ENCODE measurements at regions not wholly inside any gene's neighbourhood (a gene's known extent, or its start where the extent isn't known, plus 50 kb on each side); places are given as distances from the start of the nearest gene placed in this dataset.

GRCh38 chr4:65951177-65951576 lies 280.9 kb upstream of the EPHA5 start:
- TF ChIP-seq CTCF (conservative IDR thresholded peaks at IDR 0.05; ENCODE audit: low read depth, low read length): no peak
- no peak for DNase-seq (ENCODE audit: low read depth)
- H3K4me3 ChIP-seq (ENCODE audit: low read length): no peak overlapping the region

GRCh38 chr4:65943076-65943475 lies 272.8 kb upstream of the EPHA5 start:
- no peak overlapping the region for H3K4me3 ChIP-seq (ENCODE audit: low read length)
- TF ChIP-seq CTCF (conservative IDR thresholded peaks at IDR 0.05; ENCODE audit: low read depth, low read length): peak; percentile 49
- DNase-seq (ENCODE audit: low read depth): peak; percentile 92

- no peak for TF ChIP-seq CTCF (conservative IDR thresholded peaks at IDR 0.05; ENCODE audit: low read depth, low read length)
- H3K4me3 ChIP-seq (ENCODE audit: low read length): no peak overlapping the region
- DNase-seq (ENCODE audit: low read depth): no peak
These were observed 254.6 kb upstream of the EPHA5 start for GRCh38 chr4:65924843-65925242.

GRCh38 chr4:65923616-65924015 lies 253.3 kb upstream of the EPHA5 start:
- no peak for TF ChIP-seq CTCF (conservative IDR thresholded peaks at IDR 0.05; ENCODE audit: low read depth, low read length)
- DNase-seq (ENCODE audit: low read depth): no peak
- H3K4me3 ChIP-seq (ENCODE audit: low read length): no peak overlapping the region

GRCh38 chr4:65921180-65921579 lies 250.9 kb upstream of the EPHA5 start:
- H3K4me3 ChIP-seq (ENCODE audit: low read length): no peak overlapping the region
- TF ChIP-seq CTCF (conservative IDR thresholded peaks at IDR 0.05; ENCODE audit: low read depth, low read length): no peak
- no peak for DNase-seq (ENCODE audit: low read depth)

- DNase-seq (ENCODE audit: low read depth): no peak
- TF ChIP-seq CTCF (conservative IDR thresholded peaks at IDR 0.05; ENCODE audit: low read depth, low read length): no peak
- H3K4me3 ChIP-seq (ENCODE audit: low read length): no peak overlapping the region
These were observed 248.6 kb upstream of the EPHA5 start for GRCh38 chr4:65918872-65919271.

GRCh38 chr4:65918212-65918611 lies 247.9 kb upstream of the EPHA5 start:
- no peak overlapping the region for H3K4me3 ChIP-seq (ENCODE audit: low read length)
- no peak for DNase-seq (ENCODE audit: low read depth)
- no peak for TF ChIP-seq CTCF (conservative IDR thresholded peaks at IDR 0.05; ENCODE audit: low read depth, low read length)

All from retinal pigment epithelial cell (primary cell).